ENCODE measurements at regions not wholly inside any gene's neighbourhood (a gene's known extent, or its start where the extent isn't known, plus 50 kb on each side); places are given as distances from the start of the nearest gene placed in this dataset.
"Not testable (repeated sequence)": the region's sequence is repeated elsewhere in the genome, so short reads cannot be mapped to it uniquely, and the experiment has no call there.

GRCh38 chr16:5314377-5314776 is 216.8 kb upstream of the EEF2KMT start:
- TF ChIP-seq CTCF (IDR thresholded peaks at IDR 0.05): no peak
- ATAC-seq (ENCODE audit: low FRiP score): no peak

GRCh38 chr16:5309946-5310611 is 212.5 kb upstream of the EEF2KMT start:
- no peak for TF ChIP-seq CTCF (IDR thresholded peaks at IDR 0.05)
- DNase-seq (ENCODE audit: low spot score) (no peak), ATAC-seq (ENCODE audit: low FRiP score) (no peak)

More at GRCh38 chr16:5314377-5314776, 216.8 kb upstream of the EEF2KMT start:
- DNase-seq (ENCODE audit: low spot score): no peak

GRCh38 chr16:5305023-5305422 is 207.4 kb upstream of the EEF2KMT start:
- DNase-seq (ENCODE audit: low spot score) (no peak), ATAC-seq (ENCODE audit: low FRiP score) (no peak)
- no peak for TF ChIP-seq CTCF (IDR thresholded peaks at IDR 0.05)

- no peak for DNase-seq (ENCODE audit: low spot score)
- no peak for TF ChIP-seq CTCF (IDR thresholded peaks at IDR 0.05)
- ATAC-seq (ENCODE audit: low FRiP score): no peak
These were observed 204.9 kb upstream of the EEF2KMT start for GRCh38 chr16:5302372-5303114.

GRCh38 chr16:5298202-5298601 is 200.6 kb upstream of the EEF2KMT start:
- no peak for DNase-seq (ENCODE audit: low spot score)
- TF ChIP-seq CTCF (IDR thresholded peaks at IDR 0.05): no peak
- no peak for ATAC-seq (ENCODE audit: low FRiP score)

- ATAC-seq (ENCODE audit: low FRiP score): no peak
- no peak for TF ChIP-seq CTCF (IDR thresholded peaks at IDR 0.05)
- no peak for DNase-seq (ENCODE audit: low spot score)
These were observed 198.6 kb upstream of the EEF2KMT start for GRCh38 chr16:5296176-5296575.

- not testable (repeated sequence) for ATAC-seq (ENCODE audit: low FRiP score); DNase-seq (ENCODE audit: low spot score)
These were observed 197.7 kb upstream of the EEF2KMT start for GRCh38 chr16:5295304-5295703.

GRCh38 chr16:5282152-5282551 is 184.6 kb upstream of the EEF2KMT start:
- not testable (repeated sequence) for ATAC-seq (ENCODE audit: low FRiP score); DNase-seq (ENCODE audit: low spot score)
